ENCODE measurements at regions not wholly inside any gene's neighbourhood (a gene's known extent, or its start where the extent isn't known, plus 50 kb on each side); places are given as distances from the start of the nearest gene placed in this dataset.
"Not testable (repeated sequence)": the region's sequence is repeated elsewhere in the genome, so short reads cannot be mapped to it uniquely, and the experiment has no call there.

DNA sequence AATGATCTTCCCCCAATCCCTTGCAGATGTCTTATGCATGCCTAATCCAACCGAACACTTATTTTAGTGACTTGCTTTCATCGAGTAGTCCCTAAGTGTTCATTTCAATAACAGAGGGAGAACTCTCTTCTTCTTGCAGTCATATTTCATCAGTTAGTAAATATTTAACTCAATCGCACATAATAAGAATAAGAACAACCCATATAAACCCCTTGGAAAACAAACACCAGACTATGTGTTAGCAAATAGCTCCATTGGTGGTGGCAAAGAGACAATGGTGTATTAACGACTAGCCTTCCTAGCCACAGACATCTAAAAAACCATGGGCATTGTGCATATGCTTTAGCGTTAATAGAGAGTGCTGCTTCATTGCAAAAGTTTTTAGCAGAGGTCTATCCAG, 725.8 kb downstream of the BCL11A start:
- Histone ChIP-seq H3K27ac (ENCODE audit: low read depth, low read length) (no peak overlapping the region), H3K9ac (ENCODE audit: low read length) (no peak overlapping the region), H3K27me3 (ENCODE audit: control insufficient read depth, insufficient read depth, low read length) (no peaks in the 10 kb centered on the region), H3K4me1 (ENCODE audit: control insufficient read depth, insufficient read depth, low read length) (no peaks in the 10 kb centered on the region), H3K4me3 (ENCODE audit: low read length) (no peak overlapping the region), H3K36me3 (ENCODE audit: control insufficient read depth, insufficient read depth, low read length) (no peaks in the 10 kb centered on the region)

DNA sequence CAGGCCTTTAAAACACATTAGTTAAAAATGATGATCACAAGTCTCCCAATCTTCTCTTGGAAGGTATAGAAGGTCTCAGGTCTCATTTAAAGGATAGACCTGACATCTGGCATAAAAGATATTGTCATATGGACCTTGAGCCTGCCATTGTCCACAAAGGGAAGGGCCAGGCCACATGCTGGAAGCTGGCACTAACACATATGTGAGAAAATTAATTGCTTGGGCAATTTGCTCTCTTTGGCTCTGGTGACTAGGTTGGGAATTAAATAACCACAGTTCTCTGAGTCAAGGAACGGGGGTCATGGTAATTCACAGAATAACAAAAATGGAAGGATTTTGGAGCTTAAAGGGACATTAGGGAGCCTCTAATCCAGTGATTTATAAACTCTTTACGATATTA, 727.3 kb downstream of the BCL11A start:
- Histone ChIP-seq H3K27me3 (ENCODE audit: control insufficient read depth, insufficient read depth, low read length) (no peaks in the 10 kb centered on the region), H3K4me1 (ENCODE audit: control insufficient read depth, insufficient read depth, low read length) (no peaks in the 10 kb centered on the region), H3K36me3 (ENCODE audit: control insufficient read depth, insufficient read depth, low read length) (no peaks in the 10 kb centered on the region), H3K4me3 (ENCODE audit: low read length) (no peak overlapping the region), H3K9ac (ENCODE audit: low read length) (no peak overlapping the region), H3K27ac (ENCODE audit: low read depth, low read length) (no peak overlapping the region)

DNA sequence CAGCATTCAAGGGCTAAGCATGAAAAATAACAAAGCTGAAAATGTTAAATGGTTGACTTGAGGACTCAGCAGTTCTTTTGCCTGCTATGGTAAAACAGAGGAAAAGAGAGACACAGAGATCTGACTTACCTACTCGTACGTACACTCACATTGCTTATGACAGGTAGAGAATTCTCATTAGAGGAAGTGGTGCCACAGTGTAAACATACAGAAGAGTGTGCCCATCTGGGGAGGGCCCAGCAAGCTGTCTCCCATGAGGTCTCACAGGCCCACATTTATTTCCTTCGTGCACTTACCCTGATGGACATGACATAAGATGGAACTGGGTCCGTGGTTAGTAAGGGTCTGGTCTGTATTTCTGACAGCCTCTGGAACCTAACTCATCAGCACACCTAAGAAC, 729.1 kb downstream of the BCL11A start:
- Histone ChIP-seq H3K27me3 (ENCODE audit: control insufficient read depth, insufficient read depth, low read length) (no peaks in the 10 kb centered on the region), H3K36me3 (ENCODE audit: control insufficient read depth, insufficient read depth, low read length) (no peaks in the 10 kb centered on the region), H3K9ac (ENCODE audit: low read length) (no peak overlapping the region), H3K27ac (ENCODE audit: low read depth, low read length) (no peak overlapping the region), H3K4me3 (ENCODE audit: low read length) (no peak overlapping the region), H3K4me1 (ENCODE audit: control insufficient read depth, insufficient read depth, low read length) (no peaks in the 10 kb centered on the region)

DNA sequence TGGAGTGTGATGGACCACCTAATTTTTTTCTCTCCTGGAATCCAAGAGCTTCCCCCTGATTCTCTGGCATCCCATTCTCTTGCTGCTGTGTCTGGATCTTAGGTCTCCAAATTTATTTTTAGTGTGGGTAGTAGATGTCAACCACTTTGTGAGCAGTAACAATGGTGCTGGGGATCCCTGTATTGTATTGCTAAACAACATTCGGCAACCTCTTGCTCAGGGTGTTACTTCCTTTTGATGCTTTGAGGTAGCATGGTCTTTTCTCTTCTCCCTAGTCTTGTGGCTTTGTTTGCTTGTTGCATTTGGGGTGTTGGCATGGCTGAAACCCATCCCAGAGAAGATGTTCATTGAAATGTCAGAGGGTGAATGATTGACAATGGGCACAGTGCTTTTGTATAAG, 737.4 kb downstream of the BCL11A start:
- no peak overlapping the region for H3K9ac ChIP-seq (ENCODE audit: low read length)
- no peak overlapping the region for H3K4me3 ChIP-seq (ENCODE audit: low read length)
- H3K27me3 ChIP-seq (ENCODE audit: control insufficient read depth, insufficient read depth, low read length), result no peaks in the 10 kb centered on the region
- H3K4me1 ChIP-seq (ENCODE audit: control insufficient read depth, insufficient read depth, low read length), result no peaks in the 10 kb centered on the region
- H3K27ac ChIP-seq (ENCODE audit: low read depth, low read length), result no peak overlapping the region
- no peaks in the 10 kb centered on the region for H3K36me3 ChIP-seq (ENCODE audit: control insufficient read depth, insufficient read depth, low read length)

DNA sequence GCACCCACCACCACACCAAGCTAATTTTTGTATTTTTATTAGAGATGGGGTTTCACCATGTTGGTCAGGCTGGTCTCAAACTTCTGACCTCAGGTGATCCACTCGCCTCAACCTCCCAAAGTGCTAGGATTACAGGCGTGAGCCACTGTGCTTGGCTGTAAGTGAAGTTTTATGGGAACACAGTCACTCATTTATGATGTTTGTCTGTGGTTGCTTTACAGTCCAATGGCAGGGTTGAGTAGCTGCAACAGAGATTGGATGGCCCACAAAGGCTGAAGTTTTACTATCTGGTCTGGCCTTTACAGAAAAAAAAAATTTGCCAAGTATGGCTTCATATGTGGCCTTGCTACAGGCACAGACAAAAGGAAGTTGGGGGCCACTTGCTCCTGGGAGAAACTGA, 743.2 kb downstream of the BCL11A start:
- H3K9ac ChIP-seq (ENCODE audit: low read length); H3K4me3 ChIP-seq (ENCODE audit: low read length); H3K27me3 ChIP-seq (ENCODE audit: control insufficient read depth, insufficient read depth, low read length); H3K27ac ChIP-seq (ENCODE audit: low read depth, low read length); H3K4me1 ChIP-seq (ENCODE audit: control insufficient read depth, insufficient read depth, low read length); H3K36me3 ChIP-seq (ENCODE audit: control insufficient read depth, insufficient read depth, low read length): not testable (repeated sequence)

DNA sequence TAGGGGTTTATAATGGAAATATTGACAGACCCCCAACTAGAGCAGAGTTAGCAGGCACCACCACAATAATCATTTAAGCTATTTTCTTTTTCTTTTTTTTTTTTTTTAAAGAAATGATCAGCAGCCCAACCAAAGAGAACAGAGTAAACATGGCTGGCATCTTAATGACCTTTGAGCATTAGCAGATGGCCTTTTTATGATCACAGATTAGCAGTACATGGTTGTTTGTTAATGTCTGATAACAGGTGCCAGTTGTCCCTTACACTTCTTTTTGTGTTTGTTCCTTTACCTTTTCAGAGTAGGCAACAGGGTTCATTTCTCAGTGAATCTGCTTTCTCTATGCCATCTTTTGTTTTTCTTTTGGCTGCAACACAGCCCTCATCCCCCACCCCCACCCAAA, 747.0 kb downstream of the BCL11A start:
- Histone ChIP-seq H3K4me3 (ENCODE audit: low read length) (no peak overlapping the region), H3K27ac (ENCODE audit: low read depth, low read length) (no peak overlapping the region), H3K27me3 (ENCODE audit: control insufficient read depth, insufficient read depth, low read length) (no peaks in the 10 kb centered on the region), H3K36me3 (ENCODE audit: control insufficient read depth, insufficient read depth, low read length) (no peaks in the 10 kb centered on the region), H3K4me1 (ENCODE audit: control insufficient read depth, insufficient read depth, low read length) (no peaks in the 10 kb centered on the region), H3K9ac (ENCODE audit: low read length) (no peak overlapping the region)

DNA sequence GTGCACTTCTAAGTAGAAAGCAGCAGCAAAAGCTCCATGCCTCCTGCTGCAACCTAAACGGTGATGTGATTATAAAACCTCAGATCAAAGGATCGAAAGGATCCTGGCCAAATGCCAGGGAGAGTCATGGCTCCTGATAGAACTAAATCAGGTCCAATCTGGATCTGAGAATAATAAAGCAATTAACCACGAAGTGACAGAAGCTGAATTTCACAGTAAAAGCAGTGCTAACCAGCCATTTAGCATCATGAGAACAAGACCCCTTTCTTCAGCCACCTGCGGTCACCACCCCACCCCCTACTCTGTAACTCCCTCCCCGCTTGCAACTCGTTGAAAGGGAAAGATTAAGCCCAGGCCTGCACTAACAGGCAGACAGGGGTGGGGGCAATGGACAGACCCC, 748.7 kb downstream of the BCL11A start:
- Histone ChIP-seq H3K27me3 (ENCODE audit: control insufficient read depth, insufficient read depth, low read length) (no peaks in the 10 kb centered on the region), H3K9ac (ENCODE audit: low read length) (no peak overlapping the region), H3K27ac (ENCODE audit: low read depth, low read length) (no peak overlapping the region), H3K4me1 (ENCODE audit: control insufficient read depth, insufficient read depth, low read length) (no peaks in the 10 kb centered on the region), H3K36me3 (ENCODE audit: control insufficient read depth, insufficient read depth, low read length) (no peaks in the 10 kb centered on the region), H3K4me3 (ENCODE audit: low read length) (no peak overlapping the region)

DNA sequence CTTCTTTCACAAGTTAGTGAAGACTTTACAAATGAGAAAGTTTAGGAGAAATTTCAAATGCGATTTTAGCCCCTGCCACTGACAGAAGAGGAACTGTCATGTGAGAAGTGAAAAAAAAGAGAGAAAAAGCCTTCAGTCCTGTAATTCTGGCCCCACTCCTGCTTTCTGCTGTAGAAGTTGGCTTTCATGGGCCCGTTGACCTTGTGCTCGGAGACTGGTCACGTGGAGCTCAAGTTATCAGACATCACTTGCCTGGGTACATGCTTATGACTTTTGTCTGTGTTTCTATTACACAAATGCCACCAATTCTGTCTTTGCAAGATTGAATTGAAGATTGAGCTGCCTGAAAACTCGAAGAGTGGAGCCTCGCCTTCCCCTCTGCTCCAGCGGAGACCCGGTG, 749.9 kb downstream of the BCL11A start:
- Histone ChIP-seq H3K27me3 (ENCODE audit: control insufficient read depth, insufficient read depth, low read length) (no peaks in the 10 kb centered on the region), H3K27ac (ENCODE audit: low read depth, low read length) (no peak overlapping the region), H3K36me3 (ENCODE audit: control insufficient read depth, insufficient read depth, low read length) (no peaks in the 10 kb centered on the region), H3K4me3 (ENCODE audit: low read length) (no peak overlapping the region), H3K9ac (ENCODE audit: low read length) (no peak overlapping the region), H3K4me1 (ENCODE audit: control insufficient read depth, insufficient read depth, low read length) (no peaks in the 10 kb centered on the region)

DNA sequence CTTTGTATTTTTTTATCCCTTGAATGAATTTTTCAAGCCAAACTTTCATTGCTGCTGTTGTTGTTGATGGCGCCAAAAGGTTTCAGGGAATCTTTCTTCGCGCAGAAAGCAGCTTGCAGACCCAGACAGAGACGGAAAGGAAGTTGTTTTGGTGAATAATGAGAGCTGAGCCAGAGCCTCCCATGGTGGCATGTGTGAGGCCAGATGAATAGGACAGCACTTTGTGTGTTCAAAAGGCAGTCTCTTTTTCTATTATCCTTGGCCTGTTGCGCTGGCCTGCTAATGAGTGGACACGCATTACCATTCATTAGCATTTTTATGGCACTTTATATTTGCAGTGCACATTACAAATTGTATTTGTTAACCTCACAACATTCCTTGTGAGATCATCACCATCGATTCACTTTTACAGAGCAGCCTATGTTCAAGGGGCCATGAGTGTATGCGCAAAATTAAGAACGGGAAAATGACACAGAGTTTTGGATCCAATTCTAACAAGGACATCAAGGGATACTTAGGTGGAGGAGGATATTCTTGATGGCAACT, 754.7 kb downstream of the BCL11A start:
- H3K27me3 ChIP-seq (ENCODE audit: control insufficient read depth, insufficient read depth, low read length), result no peaks in the 10 kb centered on the region

DNA sequence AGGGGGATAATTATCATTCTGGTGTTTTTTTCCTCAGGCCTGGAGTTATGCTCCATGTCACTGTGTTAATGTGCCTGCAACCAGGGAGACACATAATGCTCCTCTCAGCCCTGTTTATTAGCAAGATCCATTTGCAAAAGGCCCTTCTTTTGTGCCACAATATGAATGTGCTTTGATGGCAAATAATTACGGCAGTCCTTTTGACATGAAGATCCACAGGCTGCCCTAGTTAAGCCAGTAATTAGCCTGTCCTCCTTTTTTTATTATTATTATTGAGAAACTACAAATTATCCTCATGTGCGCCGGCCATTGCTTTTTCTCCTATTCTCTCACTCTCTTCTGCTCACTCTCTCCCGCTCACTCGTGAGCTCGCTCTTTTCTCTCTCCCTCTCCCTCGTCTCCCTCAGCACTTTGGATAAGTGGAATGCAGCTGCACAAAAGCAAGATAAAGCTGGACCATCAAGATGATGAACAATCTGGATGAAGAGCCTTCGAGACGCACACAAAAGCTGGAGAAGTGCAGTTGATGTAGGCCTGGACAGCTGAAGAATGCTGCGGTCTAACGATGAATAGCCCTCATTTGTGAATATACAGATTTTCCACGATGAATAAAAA, 762.3 kb downstream of the BCL11A start:
- Histone ChIP-seq H3K36me3 (ENCODE audit: control insufficient read depth, insufficient read depth, low read length) (no peaks in the 10 kb centered on the region), H3K9ac (ENCODE audit: low read length) (no peak overlapping the region), H3K4me1 (ENCODE audit: control insufficient read depth, insufficient read depth, low read length) (no peaks in the 10 kb centered on the region), H3K27me3 (ENCODE audit: control insufficient read depth, insufficient read depth, low read length) (no peaks in the 10 kb centered on the region), H3K4me3 (ENCODE audit: low read length) (no peak overlapping the region), H3K27ac (ENCODE audit: low read depth, low read length) (no peak overlapping the region)

More for the DNA sequence above, 754.7 kb downstream of the BCL11A start:
- H3K4me3 ChIP-seq (ENCODE audit: low read length), result no peak overlapping the region
- H3K4me1 ChIP-seq (ENCODE audit: control insufficient read depth, insufficient read depth, low read length), result no peaks in the 10 kb centered on the region
- no peaks in the 10 kb centered on the region for H3K36me3 ChIP-seq (ENCODE audit: control insufficient read depth, insufficient read depth, low read length)
- H3K9ac ChIP-seq (ENCODE audit: low read length), result no peak overlapping the region
- no peak overlapping the region for H3K27ac ChIP-seq (ENCODE audit: low read depth, low read length)

DNA sequence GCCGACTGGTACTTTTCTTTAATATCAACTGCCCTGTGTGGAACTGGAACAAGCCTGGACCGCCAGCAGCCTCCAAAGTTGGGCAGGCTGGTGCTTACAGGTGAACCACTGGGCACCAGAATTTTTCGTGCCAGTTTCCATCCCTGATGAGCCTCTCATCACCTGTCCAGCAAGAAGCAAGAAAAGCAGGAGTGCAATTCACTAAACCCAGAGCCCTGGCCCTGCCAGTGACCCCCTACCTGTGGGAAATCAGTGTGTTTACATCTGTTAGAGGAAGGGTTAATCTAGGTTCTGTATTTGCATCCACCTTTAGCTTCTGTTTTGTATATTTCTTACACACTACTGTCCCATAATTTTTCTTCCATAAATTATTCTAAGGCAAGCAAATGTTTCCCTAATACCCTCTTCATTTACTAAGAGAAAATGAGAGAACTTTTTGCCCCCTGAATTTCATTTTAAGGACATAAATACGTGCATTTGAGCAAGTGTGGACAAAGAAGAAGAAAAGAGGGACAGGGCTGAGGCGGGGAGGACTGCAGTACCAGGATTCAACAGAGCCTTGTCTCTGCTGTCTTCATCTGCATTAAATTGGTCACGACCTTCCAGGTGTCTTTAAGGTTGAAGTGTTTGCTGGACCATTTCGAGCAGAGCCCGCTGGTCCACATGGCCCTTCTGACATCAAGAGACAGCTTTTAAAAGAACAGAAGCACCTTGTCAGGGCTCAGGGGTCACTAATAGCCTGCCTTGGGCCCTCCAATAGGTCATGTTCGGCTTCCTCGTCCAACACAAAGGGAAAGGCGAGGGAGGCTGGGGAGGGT, 763.1 kb downstream of the BCL11A start:
- no peaks in the 10 kb centered on the region for H3K36me3 ChIP-seq (ENCODE audit: control insufficient read depth, insufficient read depth, low read length)
- no peak overlapping the region for H3K4me3 ChIP-seq (ENCODE audit: low read length)
- no peaks in the 10 kb centered on the region for H3K27me3 ChIP-seq (ENCODE audit: control insufficient read depth, insufficient read depth, low read length)
- no peaks in the 10 kb centered on the region for H3K4me1 ChIP-seq (ENCODE audit: control insufficient read depth, insufficient read depth, low read length)
- H3K9ac ChIP-seq (ENCODE audit: low read length), result no peak overlapping the region
- H3K27ac ChIP-seq (ENCODE audit: low read depth, low read length), result no peak overlapping the region

DNA sequence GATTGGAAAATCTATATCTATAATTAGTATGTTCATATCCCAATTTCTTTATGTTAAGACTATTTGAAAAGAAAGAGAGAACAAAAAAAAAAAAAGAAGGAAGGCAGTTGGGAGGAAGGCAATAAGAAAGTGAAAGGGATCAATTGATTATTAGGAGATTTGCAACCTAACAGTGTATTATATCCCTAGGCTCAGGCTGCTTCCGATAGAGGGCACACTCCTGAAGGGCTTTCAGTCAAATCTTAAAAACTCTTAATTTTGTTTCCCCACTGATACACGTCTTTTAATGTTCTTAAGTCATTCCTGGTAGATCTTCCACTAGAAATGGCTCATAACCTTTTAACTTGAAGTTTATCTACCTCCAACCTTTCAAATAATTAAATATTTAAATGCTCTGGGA, 763.9 kb downstream of the BCL11A start:
- no peaks in the 10 kb centered on the region for H3K36me3 ChIP-seq (ENCODE audit: control insufficient read depth, insufficient read depth, low read length)
- no peak overlapping the region for H3K27ac ChIP-seq (ENCODE audit: low read depth, low read length)
- H3K9ac ChIP-seq (ENCODE audit: low read length), result no peak overlapping the region
- H3K4me1 ChIP-seq (ENCODE audit: control insufficient read depth, insufficient read depth, low read length), result no peaks in the 10 kb centered on the region
- no peak overlapping the region for H3K4me3 ChIP-seq (ENCODE audit: low read length)
- no peaks in the 10 kb centered on the region for H3K27me3 ChIP-seq (ENCODE audit: control insufficient read depth, insufficient read depth, low read length)

DNA sequence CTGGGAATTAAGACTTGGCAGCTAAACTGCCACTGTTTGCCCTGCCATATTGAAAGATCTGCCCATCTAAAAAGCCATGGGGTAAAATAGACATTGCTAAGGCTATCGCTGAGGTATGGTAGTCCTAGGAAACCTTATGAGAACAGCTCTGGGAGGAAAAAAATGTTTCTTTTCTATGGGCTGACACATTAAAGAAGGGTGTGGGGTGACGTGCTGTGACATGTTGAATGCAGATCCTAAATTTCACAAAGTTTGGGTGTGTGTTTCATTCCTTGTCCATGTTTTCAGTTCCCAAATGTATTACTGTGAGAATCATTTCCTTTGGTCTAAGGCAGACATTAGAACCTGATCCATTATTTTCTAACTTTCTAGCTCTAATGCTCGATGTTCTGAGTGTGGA, 766.4 kb downstream of the BCL11A start:
- no peak overlapping the region for H3K4me3 ChIP-seq (ENCODE audit: low read length)
- no peaks in the 10 kb centered on the region for H3K36me3 ChIP-seq (ENCODE audit: control insufficient read depth, insufficient read depth, low read length)
- H3K27ac ChIP-seq (ENCODE audit: low read depth, low read length), result no peak overlapping the region
- H3K9ac ChIP-seq (ENCODE audit: low read length), result no peak overlapping the region
- H3K27me3 ChIP-seq (ENCODE audit: control insufficient read depth, insufficient read depth, low read length), result no peaks in the 10 kb centered on the region
- no peaks in the 10 kb centered on the region for H3K4me1 ChIP-seq (ENCODE audit: control insufficient read depth, insufficient read depth, low read length)

Data from rectal smooth muscle tissue (tissue), 1 donor.